Endothelial cell of umbilical vein (primary cell): ENCODE measurements at regions not wholly inside any gene's neighbourhood (a gene's known extent, or its start where the extent isn't known, plus 50 kb on each side); places are given as distances from the start of the nearest gene placed in this dataset.

Source experiments
- CTCF ChIP-seq, 2 donors: IDR thresholded peaks; 1 replicate in 1 of 2; 2 replicates in 1 of 2; pipeline ENCODE4 v1.5.1; 2011; ENCODE audit warnings: low read length in 2 of 2, mild to moderate bottlenecking in 2 of 2, moderate library complexity in 2 of 2, control low read depth in 1 of 2, inconsistent platforms in 1 of 2, low read depth in 1 of 2; ENCODE audit not compliant: insufficient read depth in 1 of 2; ENCODE audit errors: extremely low read depth in 1 of 2
- MAX ChIP-seq: IDR thresholded peaks from 2 replicates; pipeline ENCODE4 v1.6.1; 2011; ENCODE audit not compliant: insufficient read depth, insufficient read length
- POLR2A ChIP-seq: IDR thresholded peaks from 2 replicates; pipeline ENCODE4 v1.6.1; 2012; ENCODE audit warnings: low read depth, mild to moderate bottlenecking, control low read depth, low read length

GRCh38 chr2:5325523-5325922, 366.7 kb upstream of the SOX11 start:
- TF ChIP-seq POLR2A, result no peak
- TF ChIP-seq CTCF (IDR thresholded peaks at IDR 0.05; ENCODE audit: extremely low read depth in 1 of 2, insufficient read depth in 1 of 2, low read depth in 1 of 2, low read length in 2 of 2), result no peak
- TF ChIP-seq MAX, result no peak
